Neural progenitor cell (in vitro differentiated cells): ENCODE measurements at regions not wholly inside any gene's neighbourhood (a gene's known extent, or its start where the extent isn't known, plus 50 kb on each side); places are given as distances from the start of the nearest gene placed in this dataset.

Experiments
- CTCF ChIP-seq: fragments of 200-600 bp; sonication (generic); IDR thresholded peaks from 2 replicates; pipeline ENCODE4 v1.5.1; 2017; ENCODE audit warnings: antibody characterized with exemption, mild to moderate bottlenecking
- EZH2phosphoT487 ChIP-seq: fragments of 200-600 bp; sonication (generic); IDR thresholded peaks from 2 replicates; pipeline ENCODE4 v1.6.1; 2017; ENCODE audit warnings: antibody characterized with exemption

GRCh38 chr3:24062916-24063315 is 117.8 kb downstream of the NR1D2 start:
- TF ChIP-seq CTCF, result no peak
- no peak for TF ChIP-seq EZH2phosphoT487
